ENCODE measurements at regions not wholly inside any gene's neighbourhood (a gene's known extent, or its start where the extent isn't known, plus 50 kb on each side); places are given as distances from the start of the nearest gene placed in this dataset.

DNA sequence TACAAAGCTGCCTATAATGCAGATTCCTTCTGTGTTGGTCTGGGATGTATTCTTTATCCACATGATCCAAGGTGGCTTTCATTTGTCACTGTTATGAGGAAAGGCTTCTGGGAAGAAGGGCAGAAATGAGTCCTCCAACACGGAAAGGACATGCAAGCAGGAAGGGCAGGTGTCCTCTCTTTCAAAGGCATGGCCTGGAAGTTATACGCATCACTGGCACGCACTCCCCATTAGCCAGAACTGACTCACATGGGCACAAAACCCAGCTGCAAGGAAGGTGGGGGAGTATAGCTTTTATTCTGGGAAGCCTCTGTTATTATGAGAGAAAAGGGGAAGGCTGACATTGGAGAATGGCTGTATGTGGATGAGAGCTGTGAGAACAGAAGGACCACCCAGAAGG lies 141.3 kb upstream of the ZNF618 start (continued):
- TF ChIP-seq, protein P1, sequence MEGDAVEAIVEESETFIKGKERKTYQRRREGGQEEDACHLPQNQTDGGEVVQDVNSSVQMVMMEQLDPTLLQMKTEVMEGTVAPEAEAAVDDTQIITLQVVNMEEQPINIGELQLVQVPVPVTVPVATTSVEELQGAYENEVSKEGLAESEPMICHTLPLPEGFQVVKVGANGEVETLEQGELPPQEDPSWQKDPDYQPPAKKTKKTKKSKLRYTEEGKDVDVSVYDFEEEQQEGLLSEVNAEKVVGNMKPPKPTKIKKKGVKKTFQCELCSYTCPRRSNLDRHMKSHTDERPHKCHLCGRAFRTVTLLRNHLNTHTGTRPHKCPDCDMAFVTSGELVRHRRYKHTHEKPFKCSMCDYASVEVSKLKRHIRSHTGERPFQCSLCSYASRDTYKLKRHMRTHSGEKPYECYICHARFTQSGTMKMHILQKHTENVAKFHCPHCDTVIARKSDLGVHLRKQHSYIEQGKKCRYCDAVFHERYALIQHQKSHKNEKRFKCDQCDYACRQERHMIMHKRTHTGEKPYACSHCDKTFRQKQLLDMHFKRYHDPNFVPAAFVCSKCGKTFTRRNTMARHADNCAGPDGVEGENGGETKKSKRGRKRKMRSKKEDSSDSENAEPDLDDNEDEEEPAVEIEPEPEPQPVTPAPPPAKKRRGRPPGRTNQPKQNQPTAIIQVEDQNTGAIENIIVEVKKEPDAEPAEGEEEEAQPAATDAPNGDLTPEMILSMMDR (IDR thresholded peaks at IDR 0.05; ENCODE audit: control extremely low read depth in 1 of 3, insufficient read depth in 1 of 3, low read depth in 1 of 3, low read length in 3 of 3) = no peak
- TF ChIP-seq BCL11A (IDR thresholded peaks at IDR 0.05; ENCODE audit: low read depth in 2 of 2, low read length in 2 of 2) = no peak
- no peak for TF ChIP-seq SP2 (IDR thresholded peaks at IDR 0.05; ENCODE audit: low read length)
- no peak for TF ChIP-seq BRCA1 (IDR thresholded peaks at IDR 0.05; ENCODE audit: low read depth, low read length)
- no peak for TF ChIP-seq POLR2A (IDR thresholded peaks at IDR 0.05; ENCODE audit: control extremely low read depth in 1 of 2, low read depth in 2 of 2, low read length in 2 of 2)
- TF ChIP-seq, protein P2, sequence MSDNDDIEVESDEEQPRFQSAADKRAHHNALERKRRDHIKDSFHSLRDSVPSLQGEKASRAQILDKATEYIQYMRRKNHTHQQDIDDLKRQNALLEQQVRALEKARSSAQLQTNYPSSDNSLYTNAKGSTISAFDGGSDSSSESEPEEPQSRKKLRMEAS (IDR thresholded peaks at IDR 0.05) = no peak
